ENCODE measurements at regions not wholly inside any gene's neighbourhood (a gene's known extent, or its start where the extent isn't known, plus 50 kb on each side); places are given as distances from the start of the nearest gene placed in this dataset.

GRCh38 chr9:80964374-80964773 lies 725.0 kb downstream of the TLE1 start:
- DNase-seq (no peak), FAIRE-seq (no peak), ATAC-seq (no peak)
- Histone ChIP-seq H3K36me3 (no peaks in the 10 kb centered on the region), H3K27ac (no peak overlapping the region), H3K27me3 (no peaks in the 10 kb centered on the region), H3K9me3 (no peaks in the 10 kb centered on the region), H3K4me1 (no peaks in the 10 kb centered on the region), H3K4me3 (no peak overlapping the region)
- intact Hi-C loops (cut with DNase I) = no loop called here
- TF ChIP-seq CTCF (IDR thresholded peaks at IDR 0.05) = no peak
- 17 to 18% methylated on average over 4 of the region's 4 CpGs for WGBS, 2 donors

DNA sequence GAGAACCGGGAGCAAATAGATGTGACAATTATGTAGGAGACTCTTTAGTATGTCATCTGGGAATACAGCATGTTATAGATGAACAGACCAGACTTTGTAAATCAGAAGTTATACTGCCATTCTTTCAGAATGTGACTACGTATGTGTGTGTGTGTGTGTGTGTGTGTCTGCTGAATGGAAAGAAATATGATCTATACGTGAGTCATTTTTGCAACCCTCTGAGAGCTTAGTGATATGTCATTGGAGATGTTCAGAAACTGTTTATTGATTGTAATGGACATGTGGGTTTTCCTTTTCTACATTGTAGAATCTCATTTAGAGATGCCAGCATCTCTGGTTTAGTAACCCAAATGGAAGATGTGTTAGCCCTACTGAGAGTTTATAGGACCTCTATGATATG lies 731.5 kb downstream of the TLE1 start:
- TF ChIP-seq CTCF (IDR thresholded peaks at IDR 0.05) = no peak
- 52 to 68% methylated on average over 3 of the region's 3 CpGs for WGBS, 2 donors
- no peak for ATAC-seq

GRCh38 chr9:80954521-80954920 lies 734.8 kb downstream of the TLE1 start:
- no peak for DNase-seq
- H3K27me3 ChIP-seq = peaks cover 0 to 5% (median 0%) of the 10 kb centered on the region in 4 donors
- 38 to 53% methylated on average over 2 of the region's 2 CpGs for WGBS, 2 donors
- no peak overlapping the region for H3K27ac ChIP-seq
- no peaks in the 10 kb centered on the region for H3K36me3 ChIP-seq
- no peak overlapping the region for H3K4me3 ChIP-seq
- no peak for TF ChIP-seq CTCF (IDR thresholded peaks at IDR 0.05)
- intact Hi-C loops (cut with DNase I) = no loop called here
- no peak for FAIRE-seq
- no peaks in the 10 kb centered on the region for H3K4me1 ChIP-seq
- no peaks in the 10 kb centered on the region for H3K9me3 ChIP-seq
- no peak for ATAC-seq

More for the DNA sequence above, 731.5 kb downstream of the TLE1 start:
- DNase-seq = no peak
- Histone ChIP-seq H3K4me3 (no peak overlapping the region), H3K27ac (no peak overlapping the region), H3K27me3 (no peaks in the 10 kb centered on the region), H3K36me3 (no peaks in the 10 kb centered on the region), H3K9me3 (no peaks in the 10 kb centered on the region), H3K4me1 (no peaks in the 10 kb centered on the region)
- intact Hi-C loops (cut with DNase I) = no loop called here
- no peak for FAIRE-seq

GRCh38 chr9:80952363-80952922 lies 736.9 kb downstream of the TLE1 start:
- H3K9me3 ChIP-seq = no peaks in the 10 kb centered on the region
- intact Hi-C loops (cut with DNase I) = no loop called here
- no peak overlapping the region for H3K27ac ChIP-seq
- no peak for FAIRE-seq
- TF ChIP-seq CTCF (IDR thresholded peaks at IDR 0.05) = no peak
- ATAC-seq = no peak
- H3K4me3 ChIP-seq = no peak overlapping the region
- DNase-seq = no peak
- 68 to 83% methylated on average over 5 of the region's 5 CpGs for WGBS, 2 donors
- H3K27me3 ChIP-seq = peaks cover 0 to 5% (median 0%) of the 10 kb centered on the region in 4 donors
- H3K4me1 ChIP-seq = no peaks in the 10 kb centered on the region
- H3K36me3 ChIP-seq = no peaks in the 10 kb centered on the region

GRCh38 chr9:80951675-80952074 lies 737.7 kb downstream of the TLE1 start:
- Histone ChIP-seq H3K9me3 (no peaks in the 10 kb centered on the region), H3K27me3 (peaks cover 0 to 5% (median 0%) of the 10 kb centered on the region in 4 donors), H3K4me3 (no peak overlapping the region), H3K27ac (no peak overlapping the region), H3K36me3 (no peaks in the 10 kb centered on the region), H3K4me1 (no peaks in the 10 kb centered on the region)
- ATAC-seq = no peak
- WGBS, 2 donors = 66 to 84% methylated on average over 7 of the region's 7 CpGs
- no peak for FAIRE-seq
- DNase-seq = no peak
- intact Hi-C loops (cut with DNase I) = no loop called here
- no peak for TF ChIP-seq CTCF (IDR thresholded peaks at IDR 0.05)

All from pancreas (tissue), 10 donors.